Umbilical cord (tissue), 1 donor: ENCODE measurements at regions not wholly inside any gene's neighbourhood (a gene's known extent, or its start where the extent isn't known, plus 50 kb on each side); places are given as distances from the start of the nearest gene placed in this dataset.
"Not testable (repeated sequence)": the region's sequence is repeated elsewhere in the genome, so short reads cannot be mapped to it uniquely, and the experiment has no call there.

Source experiments
- DNase-seq: peaks from one replicate; pipeline ENCODE4 v3.0.0-alpha.2; 2015; ENCODE audit warnings: low spot score

DNA sequence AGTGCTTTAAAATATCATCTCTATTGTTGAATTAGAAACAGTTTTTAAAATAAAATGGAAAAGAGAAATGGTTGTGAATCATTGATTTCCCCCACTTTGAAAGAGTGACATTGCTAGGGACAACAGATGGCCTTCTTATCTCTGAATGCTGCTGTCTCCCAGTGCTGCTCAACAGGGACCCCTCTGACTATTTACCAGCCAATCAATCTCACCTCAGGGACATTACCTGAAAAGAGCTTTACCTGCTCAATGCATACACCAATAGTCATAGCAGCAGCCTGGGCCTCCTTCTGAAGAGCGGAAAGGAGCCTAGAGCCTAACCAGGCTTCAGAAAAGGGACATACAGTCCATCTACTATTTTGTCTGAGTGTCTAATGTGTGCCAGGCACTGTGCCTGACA is 162.8 kb downstream of the CGGBP1 start:
- no peak for DNase-seq

DNA sequence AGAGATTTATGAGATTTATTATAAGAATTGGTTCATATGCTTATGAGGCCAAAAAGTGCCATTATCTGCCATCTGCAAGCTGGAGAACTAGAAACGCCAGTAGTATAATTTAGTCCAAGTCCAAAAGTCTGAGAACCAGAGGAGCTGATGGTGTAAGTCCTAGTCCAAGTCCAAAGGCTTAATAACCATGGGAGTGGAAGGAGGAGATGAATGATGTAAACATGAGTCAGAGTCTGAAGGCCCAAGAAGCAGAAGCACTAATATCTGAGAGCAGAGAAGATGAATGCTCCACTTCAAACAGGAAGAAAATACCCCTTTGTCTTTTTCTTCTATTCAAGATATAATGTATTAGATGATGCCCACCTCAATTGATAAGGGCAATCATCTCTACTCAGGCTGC is 185.7 kb downstream of the CGGBP1 start:
- no peak for DNase-seq

DNA sequence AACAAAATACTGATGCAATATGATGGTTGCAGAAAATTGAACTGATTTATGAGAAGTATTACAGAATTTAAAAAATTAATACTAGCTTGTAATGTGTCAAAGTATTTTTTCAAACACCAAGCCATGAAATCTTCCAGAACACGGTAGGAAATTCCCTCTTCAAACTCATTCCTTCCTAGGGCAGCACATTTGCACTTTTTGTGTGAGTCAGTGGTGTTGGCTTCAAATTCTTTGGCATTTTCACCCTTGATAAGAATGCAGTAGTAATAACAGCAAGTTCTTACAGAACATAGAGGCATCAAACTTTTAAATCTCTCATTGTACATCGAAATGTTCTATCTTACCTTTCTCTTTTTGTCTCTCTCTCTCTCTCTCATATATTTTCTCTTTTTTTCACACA is 191.8 kb downstream of the CGGBP1 start:
- no peak for DNase-seq

DNA sequence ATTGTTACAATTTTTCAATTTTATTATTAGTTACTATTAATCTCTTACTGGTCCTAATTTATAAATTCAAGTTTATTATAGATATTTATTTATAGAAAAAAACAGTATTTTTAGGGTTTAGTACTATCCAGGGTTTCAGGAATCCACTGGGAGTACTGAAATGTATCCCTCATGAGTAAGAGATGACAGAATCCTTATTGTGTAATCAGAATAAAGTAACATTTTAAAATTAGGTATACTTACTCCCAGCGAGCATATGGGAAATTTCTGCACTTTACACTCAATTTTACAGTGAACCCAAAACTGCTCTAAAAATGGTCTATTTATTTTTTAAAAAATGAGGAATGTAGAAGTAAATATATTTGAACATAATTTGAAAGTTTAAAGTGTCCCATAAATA is 202.7 kb downstream of the CGGBP1 start:
- DNase-seq = no peak

DNA sequence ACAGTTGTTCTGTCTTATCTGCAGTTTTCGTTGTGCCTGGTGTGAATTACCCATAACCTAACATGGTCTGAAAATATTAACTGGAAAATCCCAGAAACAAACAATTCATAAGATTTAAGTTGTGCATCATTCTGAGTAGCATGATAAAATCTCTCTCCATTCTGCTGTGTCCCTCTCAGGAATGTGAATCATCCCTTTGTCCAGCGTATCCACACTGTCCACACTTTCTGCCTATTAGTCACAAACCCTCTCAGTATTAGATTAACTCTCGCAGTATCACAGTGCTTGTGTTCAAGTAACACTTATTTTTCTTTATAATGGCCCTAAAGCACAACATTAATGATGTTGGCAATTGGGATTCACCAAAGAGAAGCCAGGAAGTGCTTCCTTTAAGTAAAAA is 203.2 kb downstream of the CGGBP1 start:
- no peak for DNase-seq

DNA sequence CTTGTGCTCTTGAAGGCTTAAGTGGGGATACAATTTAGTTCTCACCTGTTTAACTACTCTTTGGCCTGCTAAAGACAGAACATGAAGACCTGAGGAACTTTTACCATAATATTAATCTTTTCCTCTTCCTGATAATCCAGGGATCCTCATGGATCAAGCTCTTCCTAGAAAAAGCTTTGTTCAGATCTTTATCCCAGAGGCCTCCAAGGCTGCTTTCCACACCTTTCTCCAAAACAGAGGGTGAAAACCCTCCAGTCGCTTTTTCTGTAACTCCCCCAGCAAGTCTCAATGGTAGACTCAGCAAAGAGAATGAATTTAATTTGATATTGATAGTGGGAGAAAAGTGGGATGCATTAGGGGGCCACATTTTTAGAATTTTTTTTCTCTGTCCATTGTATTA is 203.6 kb downstream of the CGGBP1 start:
- no peak for DNase-seq

DNA sequence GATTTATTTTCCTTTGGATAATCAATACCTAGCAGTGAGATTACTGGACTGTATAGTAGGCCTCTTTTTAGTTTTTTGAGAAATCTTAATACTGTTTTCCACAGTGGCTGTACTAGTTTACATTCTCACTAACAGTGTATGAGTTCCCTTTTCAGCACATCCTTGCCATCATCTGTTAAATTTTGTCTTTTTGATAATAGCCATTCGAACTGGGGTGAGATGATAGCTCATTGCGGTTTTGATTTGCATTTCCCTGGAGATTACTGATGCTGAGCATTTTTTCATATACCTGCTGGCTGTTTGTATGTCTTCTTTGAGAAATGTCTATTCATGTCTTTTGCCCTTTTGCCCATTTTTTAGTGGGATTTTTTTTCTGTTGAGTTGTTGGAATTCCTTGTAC is 210.8 kb downstream of the CGGBP1 start:
- no peak for DNase-seq

DNA sequence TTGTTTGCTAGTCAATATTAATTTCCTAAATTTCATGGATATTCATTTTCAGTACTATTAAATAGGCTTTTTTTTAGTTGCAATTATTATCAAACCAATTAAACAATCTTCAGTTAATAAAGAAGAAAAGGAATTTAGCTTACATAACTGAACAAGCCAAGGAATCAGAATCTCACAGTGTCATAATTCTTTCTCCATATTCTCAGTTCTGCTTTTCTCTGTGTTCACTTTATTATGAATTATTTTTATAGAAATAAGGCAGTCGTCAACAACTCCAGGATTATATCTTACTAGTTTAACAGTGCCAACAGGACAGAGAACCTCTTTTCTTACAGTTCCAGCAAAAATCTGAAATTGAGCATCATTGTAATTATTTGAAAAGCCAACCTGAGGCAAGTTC is 221.7 kb downstream of the CGGBP1 start:
- DNase-seq = no peak

DNA sequence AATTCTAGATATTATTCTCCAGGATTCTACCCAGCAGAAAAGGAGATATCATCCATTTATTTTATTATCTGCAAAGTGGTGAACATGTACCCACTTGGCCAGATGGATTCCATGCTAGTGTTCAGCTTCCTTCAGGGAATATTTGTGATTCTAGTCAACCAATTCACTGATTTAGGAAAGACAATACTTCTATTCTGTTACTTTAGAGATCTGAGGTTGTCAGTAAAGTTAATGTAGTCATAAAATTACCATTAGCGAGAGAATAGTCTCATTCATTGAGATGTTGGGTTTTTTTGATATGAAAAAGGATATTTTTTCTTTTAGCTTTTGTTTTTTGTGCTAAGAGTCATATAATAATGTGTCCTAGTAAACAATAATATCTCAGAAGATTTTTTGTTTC is 222.8 kb downstream of the CGGBP1 start:
- DNase-seq = no peak

DNA sequence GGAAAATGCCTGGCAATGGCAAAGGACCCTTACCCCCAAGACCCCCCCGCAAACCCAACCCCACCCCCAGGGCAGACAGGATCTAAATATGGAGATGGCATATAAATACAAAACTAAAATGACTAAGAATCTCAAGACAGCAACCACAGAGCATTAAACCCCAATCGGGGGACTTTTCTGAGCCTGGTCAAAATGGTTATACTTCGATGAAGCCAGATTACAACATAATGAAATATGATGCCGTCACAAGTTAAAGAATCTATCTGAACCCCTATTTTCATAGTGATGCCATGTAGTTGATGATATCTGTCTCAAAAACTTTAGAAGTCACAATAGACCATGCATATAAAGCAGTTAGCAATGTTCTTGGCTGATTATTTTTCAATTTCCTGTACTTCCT is 223.6 kb downstream of the CGGBP1 start:
- no peak for DNase-seq

DNA sequence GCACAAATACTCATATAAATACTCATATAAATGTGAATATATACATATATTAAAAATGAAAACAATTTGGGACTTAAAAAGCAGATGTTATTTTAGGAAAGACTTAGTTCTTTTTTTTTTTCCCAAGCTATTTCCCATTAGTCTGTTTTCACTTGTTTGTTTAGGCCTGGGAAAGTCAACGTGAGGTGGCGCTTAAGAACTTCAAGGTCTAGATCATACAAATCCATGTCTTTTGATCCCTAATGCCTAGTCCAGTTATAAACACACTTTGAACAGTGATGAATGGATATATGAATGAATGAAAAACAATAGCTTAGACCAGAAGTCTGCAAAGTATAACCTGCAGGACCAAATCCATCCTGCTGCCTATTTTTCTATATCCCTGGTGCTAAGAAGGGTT is 224.5 kb downstream of the CGGBP1 start:
- DNase-seq = no peak

DNA sequence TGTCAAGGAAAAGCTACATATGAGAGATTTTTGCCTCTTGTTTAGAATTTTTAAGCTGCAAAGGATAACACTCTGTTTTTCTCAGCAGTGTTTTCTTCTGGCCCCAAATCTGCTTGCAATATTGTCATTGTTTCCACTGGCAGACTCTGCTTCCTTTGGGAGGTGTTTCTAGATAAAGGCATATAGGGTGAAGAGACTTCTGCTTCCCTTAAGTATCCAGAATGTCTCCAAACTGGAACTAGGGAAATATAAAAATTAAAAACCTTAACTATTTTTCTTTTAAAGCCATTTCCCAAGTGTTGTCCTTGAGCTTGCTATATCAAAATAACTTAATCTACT is 225.8 kb downstream of the CGGBP1 start:
- DNase-seq = no peak

DNA sequence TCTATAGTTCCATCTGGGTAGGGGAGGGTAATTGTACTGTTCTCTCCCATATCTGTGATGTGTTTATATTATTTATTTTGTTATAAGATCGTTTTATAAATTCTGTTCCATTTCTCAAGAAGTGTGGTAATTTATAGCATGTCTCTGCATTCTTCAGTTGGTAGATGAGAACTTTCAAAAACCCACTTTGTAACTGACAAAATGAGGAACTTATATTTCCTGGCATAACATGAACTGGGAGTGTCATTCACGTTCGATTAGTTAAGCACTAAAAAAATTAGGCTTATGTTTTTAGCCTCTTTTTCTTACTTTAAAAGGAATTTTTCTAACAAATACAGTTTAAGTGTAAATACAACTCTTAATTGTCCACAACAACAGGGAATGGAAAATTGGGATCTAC is 230.8 kb downstream of the CGGBP1 start:
- DNase-seq = no peak

DNA sequence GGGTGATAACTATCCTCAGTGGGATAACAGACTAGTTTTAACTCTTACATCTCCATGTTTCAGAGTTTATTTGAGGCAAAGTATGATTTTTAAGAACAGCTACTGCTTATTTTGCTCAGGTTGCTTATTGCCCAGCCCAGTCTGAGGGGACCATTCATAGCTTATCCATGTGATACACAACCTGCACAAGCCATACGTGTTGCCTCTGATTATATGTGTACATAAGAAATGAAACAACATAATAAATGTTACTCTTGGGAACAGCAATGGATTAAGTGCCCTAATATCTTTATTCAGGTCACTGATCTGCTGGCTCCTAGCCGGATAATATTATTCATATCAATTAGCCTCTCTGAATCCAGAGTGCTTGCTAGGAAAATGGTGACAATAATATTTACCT is 236.2 kb downstream of the CGGBP1 start:
- DNase-seq = no peak

DNA sequence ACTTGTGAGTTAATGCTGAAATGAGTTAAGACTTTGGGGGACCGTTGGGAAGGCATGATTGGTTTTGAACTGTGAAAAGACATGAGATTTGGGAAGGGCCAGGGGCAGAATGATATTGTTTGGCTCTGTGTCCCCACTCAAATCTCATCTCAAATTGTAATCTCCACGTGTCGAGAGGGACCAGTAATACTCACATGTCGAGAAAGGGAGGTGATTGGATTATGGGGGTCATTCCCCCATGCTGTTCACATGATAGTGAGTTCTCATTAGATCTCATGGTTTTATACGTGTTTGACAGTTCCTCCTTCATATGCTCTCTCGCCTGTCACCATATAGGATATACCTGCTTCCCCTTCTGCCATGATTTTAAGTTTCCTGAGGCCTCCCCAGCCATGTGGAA is 245.3 kb downstream of the CGGBP1 start:
- not testable (repeated sequence) for DNase-seq

DNA sequence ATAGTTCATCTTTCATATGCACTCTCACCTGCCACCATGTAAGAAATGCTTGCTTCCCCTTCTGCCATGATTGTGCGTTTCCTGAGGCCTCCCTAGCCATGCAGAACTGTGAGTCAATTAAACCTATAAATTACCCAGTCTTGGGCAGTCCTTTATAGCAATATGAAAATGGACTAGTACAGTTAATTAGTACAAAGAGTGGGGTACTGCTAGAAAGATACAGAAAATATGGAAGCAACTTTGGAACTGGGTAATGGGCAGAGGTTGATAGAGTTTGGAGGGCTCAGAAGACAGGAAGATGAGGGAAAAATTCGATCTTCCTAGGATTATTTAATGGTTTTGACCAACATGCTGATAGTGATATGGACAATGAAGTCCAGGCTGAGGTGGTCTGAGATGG is 246.9 kb downstream of the CGGBP1 start:
- no peak for DNase-seq

DNA sequence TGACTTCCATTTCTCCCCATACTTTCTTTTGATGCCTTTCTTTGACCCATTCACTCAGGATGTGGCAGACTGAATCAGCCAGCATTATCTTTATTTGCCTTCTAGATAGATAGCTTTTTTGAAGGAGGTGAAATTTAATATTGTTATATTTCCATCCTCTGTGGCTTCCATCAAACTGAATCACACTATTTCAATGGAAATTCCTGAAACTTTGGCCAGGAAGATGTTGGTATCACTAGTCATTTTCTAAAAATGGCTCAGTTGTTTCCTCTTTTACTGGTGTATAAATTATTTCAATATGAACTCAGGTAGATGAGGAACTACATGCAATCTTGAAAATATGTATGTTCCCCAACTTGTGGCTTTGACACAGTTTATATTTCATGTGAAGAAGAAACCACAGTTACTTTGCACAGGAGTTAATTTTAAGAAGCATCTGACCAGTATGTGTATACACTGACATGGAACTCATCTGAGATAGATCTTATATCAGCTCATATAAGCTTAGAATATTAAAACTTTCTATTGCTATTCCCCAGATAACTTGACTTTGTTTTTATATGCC is 248.3 kb downstream of the CGGBP1 start:
- DNase-seq = no peak

DNA sequence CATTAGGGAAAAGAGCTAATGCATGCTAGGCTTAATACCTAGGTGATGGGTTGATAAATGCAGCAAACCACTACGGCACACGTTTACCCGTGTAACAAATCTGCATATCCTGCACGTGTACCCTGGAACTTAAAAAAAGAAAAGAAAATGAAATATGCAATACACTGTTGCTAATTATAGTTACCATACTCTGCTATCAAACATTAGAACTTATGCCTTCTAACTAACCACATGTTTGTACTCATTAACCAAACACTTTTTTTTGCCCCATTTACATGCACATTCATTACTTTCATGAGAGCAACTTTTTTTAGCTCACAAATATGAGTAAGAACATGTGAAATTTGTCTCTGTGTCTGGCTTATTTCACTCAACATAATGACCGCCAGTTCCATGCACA is 253.1 kb downstream of the CGGBP1 start:
- DNase-seq = no peak

DNA sequence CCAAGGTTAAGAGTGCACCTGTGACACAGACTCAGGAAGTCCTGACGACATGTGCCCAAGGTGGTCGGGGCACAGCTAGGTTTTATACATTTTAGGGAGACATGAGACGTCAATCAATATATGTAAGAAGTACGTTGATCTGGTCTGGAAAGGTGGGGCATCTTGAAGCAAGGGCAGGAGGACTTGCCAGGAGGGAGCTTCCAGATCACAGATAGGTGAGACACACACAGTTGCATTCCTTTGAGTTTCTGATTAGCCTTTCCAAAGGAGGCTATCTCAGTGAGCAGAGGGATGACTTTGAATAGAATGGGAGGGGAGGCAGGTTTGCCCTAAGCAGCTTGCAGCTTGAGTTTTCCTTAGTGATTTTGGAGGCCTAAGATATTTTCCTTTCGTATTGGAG is 257.4 kb downstream of the CGGBP1 start:
- DNase-seq = no peak

DNA sequence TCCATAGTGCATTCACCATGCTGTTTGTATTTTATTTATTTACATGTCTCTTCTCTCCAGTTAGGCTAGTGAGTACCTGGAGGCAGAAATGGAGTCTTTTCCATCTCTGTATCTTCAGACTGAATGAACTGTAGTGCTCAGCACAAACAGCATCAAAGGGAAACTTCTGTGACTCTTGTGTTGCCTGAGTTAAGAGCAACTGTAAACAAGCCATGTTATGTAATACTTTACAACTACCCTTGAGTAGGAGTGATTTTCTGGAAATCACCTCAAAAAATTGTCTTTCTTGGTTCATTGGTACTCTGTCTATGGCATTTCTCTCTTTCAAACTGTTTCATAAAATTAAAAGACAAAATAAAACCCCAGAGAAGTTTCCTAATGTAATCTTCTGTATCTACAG is 258.3 kb downstream of the CGGBP1 start:
- DNase-seq = no peak

DNA sequence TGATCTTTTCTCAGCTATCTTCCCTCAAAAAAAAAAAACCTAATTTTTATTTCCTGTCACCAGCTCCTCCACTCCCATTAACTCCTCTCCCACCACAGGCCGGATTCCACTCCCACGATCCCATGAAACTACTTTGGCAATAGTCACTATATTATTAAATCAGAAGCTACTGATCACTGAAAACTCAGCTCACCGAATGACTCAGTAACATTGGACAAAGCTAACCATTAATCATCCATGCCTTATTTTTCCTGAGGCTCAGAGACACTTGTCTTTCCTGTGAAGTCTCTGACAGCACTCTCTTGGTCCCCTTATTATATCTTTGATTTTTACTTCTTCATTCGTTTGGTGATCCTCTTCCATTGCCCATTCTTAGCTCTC is 260.2 kb downstream of the CGGBP1 start:
- no peak for DNase-seq

DNA sequence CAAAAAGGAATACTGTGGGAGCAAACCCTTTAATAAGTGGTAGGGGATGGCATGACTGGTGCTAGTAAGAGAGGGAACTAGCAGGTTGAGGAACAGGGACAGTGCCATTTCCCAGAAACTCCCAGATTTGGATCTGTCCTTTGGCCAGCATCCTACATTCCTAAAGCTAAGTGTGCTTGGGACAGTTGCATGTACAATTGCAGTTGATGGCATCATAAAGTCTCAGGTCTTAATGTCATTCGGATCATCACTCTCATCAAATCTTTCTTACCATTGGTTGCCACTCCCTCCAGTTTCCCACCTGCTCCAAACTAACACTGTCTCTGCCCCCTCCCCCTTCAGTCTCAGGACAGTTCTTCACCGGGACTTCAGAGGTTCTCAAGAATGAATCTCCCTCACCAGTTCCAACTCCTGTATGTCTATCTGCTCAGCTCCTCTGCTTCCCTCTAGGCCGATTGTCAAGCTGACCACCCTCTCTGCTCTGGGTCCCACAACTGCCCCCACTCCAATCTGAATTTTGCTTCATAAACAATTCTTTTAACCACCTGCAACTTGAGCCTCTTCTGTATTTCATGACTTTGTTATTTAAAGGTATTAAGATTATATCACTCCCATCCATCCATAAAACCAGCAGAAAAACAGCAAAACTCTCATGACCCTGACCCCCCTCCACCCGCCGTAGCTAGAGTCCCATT is 260.8 kb downstream of the CGGBP1 start:
- no peak for DNase-seq

DNA sequence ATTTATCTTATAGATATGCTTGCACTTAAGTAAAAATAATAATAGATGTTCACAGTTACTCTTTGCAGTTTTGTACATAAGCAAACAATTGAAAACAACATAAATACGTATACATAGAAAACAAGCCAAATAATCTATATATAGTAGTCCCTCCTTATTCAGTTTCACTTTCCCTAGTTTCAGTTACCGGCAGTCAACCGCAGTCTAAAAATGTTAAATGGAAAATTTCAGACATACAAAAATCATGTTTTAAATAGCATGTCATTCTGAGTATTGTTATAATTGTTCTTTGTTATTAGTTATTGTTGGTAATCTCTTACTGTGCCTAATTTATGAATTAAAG is 262.0 kb downstream of the CGGBP1 start:
- DNase-seq = no peak

DNA sequence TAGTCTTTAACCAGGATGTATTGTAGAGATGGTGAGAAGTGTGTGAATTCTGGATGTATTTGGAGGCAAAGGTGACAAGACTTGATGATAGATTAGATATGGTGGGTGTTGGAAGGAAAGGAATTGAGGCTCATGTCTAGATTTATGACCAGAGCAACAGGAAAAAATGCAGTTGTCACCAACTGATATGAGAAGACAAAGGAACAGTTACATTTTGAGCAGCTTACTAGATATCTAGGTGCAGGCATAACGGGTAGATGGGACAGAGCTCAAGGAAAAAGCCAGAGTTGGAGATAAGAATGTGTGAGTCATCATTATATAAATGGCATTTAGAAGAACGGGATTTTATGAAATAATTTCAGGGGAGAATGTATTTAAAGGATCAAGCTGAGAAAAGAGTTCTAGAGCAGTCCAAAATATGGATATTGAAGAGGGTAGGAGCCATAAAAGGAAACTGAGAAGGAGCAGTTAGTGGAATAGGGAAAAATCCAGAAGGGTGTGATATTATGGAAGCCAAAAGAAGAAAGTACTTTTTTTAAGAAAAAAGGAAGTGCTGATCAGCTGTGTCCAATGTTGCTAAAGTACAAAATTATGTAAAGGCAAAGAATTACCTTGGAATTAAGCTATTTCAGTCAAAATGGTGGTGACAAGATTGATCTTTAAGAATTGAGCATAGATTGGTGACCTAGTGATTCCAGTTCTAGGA is 262.5 kb downstream of the CGGBP1 start:
- no peak for DNase-seq
